Body of pancreas (tissue), 4 donors: ENCODE measurements at regions not wholly inside any gene's neighbourhood (a gene's known extent, or its start where the extent isn't known, plus 50 kb on each side); places are given as distances from the start of the nearest gene placed in this dataset.

ENCODE experiments used
- POLR2A ChIP-seq, 3 donors: fragments of 450-650 bp; IDR thresholded peaks; one replicate each; pipeline ENCODE4 v1.6.1; 2016; ENCODE audit warnings: antibody characterized with exemption in 3 of 3, mild to moderate bottlenecking in 2 of 3
- TF ChIP-seq, protein P1 (sequence below), 7 experiments: fragments of 450-650 bp in 4 of 7; fragments of 200-600 bp in 3 of 7; sonication (generic) in 3 of 7; IDR thresholded peaks; one replicate each; pipeline ENCODE4 v1.5.1; 2016 to 2019; ENCODE audit warnings: antibody characterized with exemption in 7 of 7

DNA sequence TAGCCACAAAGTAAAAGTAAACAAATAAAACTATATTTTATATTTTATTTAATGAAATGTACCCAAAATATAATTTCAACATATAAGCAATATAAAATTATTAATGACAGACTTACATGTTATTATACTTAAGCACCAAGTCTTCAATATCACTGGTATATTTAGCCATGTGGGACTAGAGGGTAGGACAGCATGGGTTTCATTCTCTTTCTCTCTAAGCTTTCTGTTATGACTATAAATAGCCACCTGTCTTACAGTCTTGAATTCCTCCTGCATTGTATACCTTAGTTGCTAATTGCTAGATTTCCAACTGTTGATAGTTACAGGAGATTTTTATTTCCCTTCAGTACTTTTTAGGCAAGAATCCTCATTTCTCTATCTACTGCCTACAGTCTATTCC is 63.1 kb upstream of the LIN7A start:
- TF ChIP-seq, protein P1, sequence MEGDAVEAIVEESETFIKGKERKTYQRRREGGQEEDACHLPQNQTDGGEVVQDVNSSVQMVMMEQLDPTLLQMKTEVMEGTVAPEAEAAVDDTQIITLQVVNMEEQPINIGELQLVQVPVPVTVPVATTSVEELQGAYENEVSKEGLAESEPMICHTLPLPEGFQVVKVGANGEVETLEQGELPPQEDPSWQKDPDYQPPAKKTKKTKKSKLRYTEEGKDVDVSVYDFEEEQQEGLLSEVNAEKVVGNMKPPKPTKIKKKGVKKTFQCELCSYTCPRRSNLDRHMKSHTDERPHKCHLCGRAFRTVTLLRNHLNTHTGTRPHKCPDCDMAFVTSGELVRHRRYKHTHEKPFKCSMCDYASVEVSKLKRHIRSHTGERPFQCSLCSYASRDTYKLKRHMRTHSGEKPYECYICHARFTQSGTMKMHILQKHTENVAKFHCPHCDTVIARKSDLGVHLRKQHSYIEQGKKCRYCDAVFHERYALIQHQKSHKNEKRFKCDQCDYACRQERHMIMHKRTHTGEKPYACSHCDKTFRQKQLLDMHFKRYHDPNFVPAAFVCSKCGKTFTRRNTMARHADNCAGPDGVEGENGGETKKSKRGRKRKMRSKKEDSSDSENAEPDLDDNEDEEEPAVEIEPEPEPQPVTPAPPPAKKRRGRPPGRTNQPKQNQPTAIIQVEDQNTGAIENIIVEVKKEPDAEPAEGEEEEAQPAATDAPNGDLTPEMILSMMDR (IDR thresholded peaks at IDR 0.05), result no peak
- TF ChIP-seq POLR2A (IDR thresholded peaks at IDR 0.05), result no peak
